Endothelial cell of umbilical vein (primary cell): ENCODE measurements at regions not wholly inside any gene's neighbourhood (a gene's known extent, or its start where the extent isn't known, plus 50 kb on each side); places are given as distances from the start of the nearest gene placed in this dataset.

Experiments used
- BruUV-seq: library from RNA; stranded (reverse); fragments of 400-500 nt; replicated peaks from 2 replicates; lab custom pipeline; 2021; lab: Mats Ljungman, UMichigan
- CTCF ChIA-PET: fragments of 300-600, 350-600 bp; sonication (Branson Sonifier 250); formaldehyde crosslinking; loops from one replicate; lab custom pipeline; 2021; ENCODE audit warnings: antibody characterized with exemption, inconsistent platforms; lab: Charles Lee
- POLR2A ChIA-PET: fragments of 300-600, 350-600 bp; sonication (Branson Sonifier 250); formaldehyde crosslinking; loops from one replicate; lab custom pipeline; 2021; ENCODE audit warnings: antibody characterized with exemption, inconsistent platforms; lab: Charles Lee
- DNase-seq: peaks from one replicate; pipeline ENCODE4 v3.0.0-alpha.2; 2011; ENCODE audit warnings: low read depth, low spot score
- FAIRE-seq: peaks from 2 replicates; lab custom pipeline; 2011; peaks lifted over from hg19 to GRCh38; lab: Jason Lieb, UNC
- H2AFZ ChIP-seq: 2 replicates; pipeline ENCODE4 v1.6.0; 2012; ENCODE audit warnings: low read depth, low read length, control low read depth, inconsistent platforms
- H3K27ac ChIP-seq: 2 replicates; pipeline ENCODE4 v1.5.1; 2011; ENCODE audit warnings: low read depth, mild to moderate bottlenecking, control low read depth, low read length, moderate library complexity; ENCODE audit not compliant: insufficient read depth
- H3K27me3 ChIP-seq, 2 experiments: 2 replicates each; pipeline versions ENCODE4 v1.6.0 to v1.6.1; 2011; ENCODE audit warnings: low read length in 2 of 2, mixed read lengths in 1 of 2; ENCODE audit not compliant: control insufficient read depth in 2 of 2, insufficient read depth in 2 of 2
- H3K36me3 ChIP-seq, 2 experiments: 2 replicates in 1 of 2; 3 replicates in 1 of 2; pipeline ENCODE4 v1.5.1; 2011; ENCODE audit warnings: low read length in 2 of 2, mild to moderate bottlenecking in 1 of 2, moderate library complexity in 1 of 2; ENCODE audit not compliant: control insufficient read depth in 2 of 2, insufficient read depth in 2 of 2; ENCODE audit errors: extremely low read depth in 1 of 2
- H3K4me1 ChIP-seq: 3 replicates; pipeline ENCODE4 v1.5.1; 2011; ENCODE audit warnings: mild to moderate bottlenecking, low read length; ENCODE audit not compliant: control insufficient read depth, insufficient read depth; ENCODE audit errors: extremely low read depth
- H3K4me2 ChIP-seq: 2 replicates; pipeline ENCODE4 v1.6.1; 2011; ENCODE audit warnings: low read length, control low read depth, mixed read lengths; ENCODE audit not compliant: insufficient read depth
- H3K4me3 ChIP-seq, 3 experiments: fragments of 200-600 bp in 1 of 3; sonication (generic), shearing (Covaris generic) in 1 of 3; replicated peaks in 1 of 3; 2 replicates each; pipeline ENCODE4 v1.5.1; 2011 to 2016; ENCODE audit warnings: control low read depth in 3 of 3, low read length in 3 of 3, mild to moderate bottlenecking in 2 of 3, inconsistent platforms in 1 of 3, low read depth in 1 of 3, moderate library complexity in 1 of 3; ENCODE audit not compliant: insufficient read depth in 1 of 3
- H3K79me2 ChIP-seq: 2 replicates; pipeline ENCODE4 v1.6.0; 2012; ENCODE audit warnings: low read length, inconsistent platforms; ENCODE audit not compliant: control insufficient read depth, insufficient read depth
- H3K9ac ChIP-seq: replicated peaks from 2 replicates; pipeline ENCODE3; 2011; ENCODE audit warnings: low read length, control low read depth; ENCODE audit not compliant: insufficient read depth; ENCODE audit errors: extremely low read depth
- H3K9me1 ChIP-seq: replicated peaks from 3 replicates; pipeline ENCODE4 v1.6.0; 2011; ENCODE audit warnings: mild to moderate bottlenecking, low read length; ENCODE audit not compliant: control insufficient read depth, insufficient read depth; ENCODE audit errors: extremely low read depth
- H3K9me3 ChIP-seq: replicated peaks from 2 replicates; pipeline ENCODE4 v1.5.1; 2012; ENCODE audit warnings: low read length, inconsistent platforms; ENCODE audit not compliant: control insufficient read depth, insufficient read depth
- H4K20me1 ChIP-seq: replicated peaks from 2 replicates; pipeline ENCODE3; 2011; ENCODE audit warnings: mild to moderate bottlenecking, low read length; ENCODE audit not compliant: control insufficient read depth, insufficient read depth; ENCODE audit errors: extremely low read depth
- EZH2 ChIP-seq: IDR thresholded peaks from 2 replicates; pipeline ENCODE4 v1.6.1; 2012; ENCODE audit warnings: borderline replicate concordance, low read depth, mild to moderate bottlenecking, moderate library complexity, low read length, inconsistent platforms; ENCODE audit not compliant: severe bottlenecking
- FOS ChIP-seq: IDR thresholded peaks from 2 replicates; pipeline ENCODE4 v1.6.1; 2011; ENCODE audit warnings: mild to moderate bottlenecking, low read length, moderate library complexity, borderline replicate concordance; ENCODE audit not compliant: insufficient read depth
- GATA2 ChIP-seq: IDR thresholded peaks from 2 replicates; pipeline ENCODE4 v1.7.0; 2011; ENCODE audit warnings: low read depth, mild to moderate bottlenecking, moderate library complexity, mixed read lengths, low read length; ENCODE audit not compliant: insufficient read length, insufficient read depth
- JUN ChIP-seq: IDR thresholded peaks from 2 replicates; pipeline ENCODE4 v1.6.1; 2011; ENCODE audit warnings: borderline replicate concordance, low read depth; ENCODE audit not compliant: insufficient read length, insufficient read depth
- MYC ChIP-seq: IDR thresholded peaks from one replicate; pipeline ENCODE4 v1.6.1; 2011; ENCODE audit warnings: mild to moderate bottlenecking, low read depth, low read length
- POLR2A ChIP-seq: IDR thresholded peaks from 2 replicates; pipeline ENCODE4 v1.6.1; 2012; ENCODE audit warnings: low read depth, mild to moderate bottlenecking, control low read depth, low read length
- POLR2AphosphoS5 ChIP-seq: IDR thresholded peaks from 2 replicates; pipeline ENCODE4 v1.6.1; 2012; ENCODE audit warnings: low read depth, mild to moderate bottlenecking, control low read depth, low read length, moderate library complexity; ENCODE audit not compliant: insufficient read depth
- dilution Hi-C: fragments of 300-500 bp; cut with MboI; formaldehyde crosslinking; loops from one replicate; pipeline ENCODE4 v1.15.0; 2019; ENCODE audit warnings: low sequenced_read_pairs; ENCODE audit not compliant: extremely low pct_ligation_motif_present
- intact Hi-C: fragments of 100-400 bp; cut with micrococcal nuclease; formaldehyde crosslinking; loops from one replicate; pipeline ENCODE4 v1.10.0; 2022
- TF ChIP-seq, protein P1 (sequence below), 2 donors: IDR thresholded peaks; 1 replicate in 1 of 2; 2 replicates in 1 of 2; pipeline ENCODE4 v1.5.1; 2011; ENCODE audit warnings: low read length in 2 of 2, mild to moderate bottlenecking in 2 of 2, moderate library complexity in 2 of 2, control low read depth in 1 of 2, inconsistent platforms in 1 of 2, low read depth in 1 of 2; ENCODE audit not compliant: insufficient read depth in 1 of 2; ENCODE audit errors: extremely low read depth in 1 of 2
- TF ChIP-seq, protein P2 (sequence below): IDR thresholded peaks from 2 replicates; pipeline ENCODE4 v1.6.1; 2011; ENCODE audit not compliant: insufficient read depth, insufficient read length

DNA sequence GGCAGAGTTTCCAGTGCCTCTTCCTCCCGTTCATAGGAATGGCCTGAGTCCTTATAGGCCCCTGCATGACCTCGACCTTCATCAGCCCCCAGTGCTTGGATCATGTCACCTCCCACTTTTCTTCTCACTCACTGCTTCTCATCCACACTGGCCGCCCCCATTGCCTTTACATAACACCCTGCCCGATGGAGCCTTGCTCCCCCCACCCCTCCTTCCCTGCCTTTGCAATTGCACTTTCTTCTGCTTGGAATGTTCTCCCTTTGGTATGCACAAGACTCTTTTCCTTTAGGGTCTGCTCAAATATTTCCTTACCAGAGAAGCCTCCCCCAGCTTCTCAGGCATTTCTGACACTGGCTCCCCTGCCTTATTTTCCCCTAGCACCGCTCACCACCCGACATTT is 125.2 kb upstream of the KCNJ6 start:
- Histone ChIP-seq H3K4me2 (no peak overlapping the region), H3K27ac (no peak overlapping the region), H3K9me1 (no peaks in the 10 kb centered on the region), H3K9ac (no peak overlapping the region), H4K20me1 (no peaks in the 10 kb centered on the region), H3K36me3 (no peaks in the 10 kb centered on the region), H3K4me1 (peaks cover 12% of the 10 kb centered on the region), H3K4me3 (no peak overlapping the region), H3K27me3 (no peaks in the 10 kb centered on the region), H3K9me3 (no peaks in the 10 kb centered on the region), H3K79me2 (no peaks in the 10 kb centered on the region), H2AFZ (no peak overlapping the region)
- DNase-seq (no peak), FAIRE-seq (no peak)
- dilution Hi-C loops (no loop called here), intact Hi-C loops (no loop called here)
- TF ChIP-seq, protein P1, sequence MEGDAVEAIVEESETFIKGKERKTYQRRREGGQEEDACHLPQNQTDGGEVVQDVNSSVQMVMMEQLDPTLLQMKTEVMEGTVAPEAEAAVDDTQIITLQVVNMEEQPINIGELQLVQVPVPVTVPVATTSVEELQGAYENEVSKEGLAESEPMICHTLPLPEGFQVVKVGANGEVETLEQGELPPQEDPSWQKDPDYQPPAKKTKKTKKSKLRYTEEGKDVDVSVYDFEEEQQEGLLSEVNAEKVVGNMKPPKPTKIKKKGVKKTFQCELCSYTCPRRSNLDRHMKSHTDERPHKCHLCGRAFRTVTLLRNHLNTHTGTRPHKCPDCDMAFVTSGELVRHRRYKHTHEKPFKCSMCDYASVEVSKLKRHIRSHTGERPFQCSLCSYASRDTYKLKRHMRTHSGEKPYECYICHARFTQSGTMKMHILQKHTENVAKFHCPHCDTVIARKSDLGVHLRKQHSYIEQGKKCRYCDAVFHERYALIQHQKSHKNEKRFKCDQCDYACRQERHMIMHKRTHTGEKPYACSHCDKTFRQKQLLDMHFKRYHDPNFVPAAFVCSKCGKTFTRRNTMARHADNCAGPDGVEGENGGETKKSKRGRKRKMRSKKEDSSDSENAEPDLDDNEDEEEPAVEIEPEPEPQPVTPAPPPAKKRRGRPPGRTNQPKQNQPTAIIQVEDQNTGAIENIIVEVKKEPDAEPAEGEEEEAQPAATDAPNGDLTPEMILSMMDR (IDR thresholded peaks at IDR 0.05; ENCODE audit: extremely low read depth in 1 of 2, insufficient read depth in 1 of 2, low read depth in 1 of 2, low read length in 2 of 2) = no peak
- TF ChIP-seq EZH2 = no peak
- no peak for TF ChIP-seq POLR2AphosphoS5
- TF ChIP-seq, protein P2, sequence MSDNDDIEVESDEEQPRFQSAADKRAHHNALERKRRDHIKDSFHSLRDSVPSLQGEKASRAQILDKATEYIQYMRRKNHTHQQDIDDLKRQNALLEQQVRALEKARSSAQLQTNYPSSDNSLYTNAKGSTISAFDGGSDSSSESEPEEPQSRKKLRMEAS = no peak
- no peak for TF ChIP-seq MYC
- no peak for TF ChIP-seq FOS
- no peak for TF ChIP-seq GATA2
- no peak for TF ChIP-seq JUN
- no peak for TF ChIP-seq POLR2A
- POLR2A ChIA-PET = no interaction called here
- CTCF ChIA-PET = interaction anchor here (1.1 kb wide), 1 partner anchor 85 kb away, joined by 3 read pairs; no protein-coding TSS in a partner anchor
- no TSS peak for BruUV-seq
